ENCODE measurements at regions not wholly inside any gene's neighbourhood (a gene's known extent, or its start where the extent isn't known, plus 50 kb on each side); places are given as distances from the start of the nearest gene placed in this dataset.
"Not testable (repeated sequence)": the region's sequence is repeated elsewhere in the genome, so short reads cannot be mapped to it uniquely, and the experiment has no call there.

DNA sequence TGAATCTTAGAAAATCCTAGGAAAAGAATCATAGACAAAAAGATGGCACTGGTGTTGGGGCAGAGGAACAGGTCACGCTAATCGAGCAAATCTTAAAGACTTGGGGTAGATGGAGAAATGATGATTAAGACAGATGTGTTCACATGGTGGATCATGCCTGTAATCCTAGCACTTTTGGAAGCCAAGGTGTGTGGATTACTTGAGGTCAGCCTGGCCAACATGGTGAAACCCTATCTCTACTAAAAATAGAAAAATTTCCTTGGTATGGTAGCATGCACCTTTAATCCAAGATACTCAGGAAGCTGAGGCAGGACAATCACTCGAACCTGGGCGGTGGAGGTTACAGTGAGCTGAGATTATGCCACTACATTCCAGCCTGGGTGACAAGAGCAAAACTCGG, 145.7 kb upstream of the HSFY2 start:
- DNase-seq (ENCODE audit: extremely low spot score) = no peak

DNA sequence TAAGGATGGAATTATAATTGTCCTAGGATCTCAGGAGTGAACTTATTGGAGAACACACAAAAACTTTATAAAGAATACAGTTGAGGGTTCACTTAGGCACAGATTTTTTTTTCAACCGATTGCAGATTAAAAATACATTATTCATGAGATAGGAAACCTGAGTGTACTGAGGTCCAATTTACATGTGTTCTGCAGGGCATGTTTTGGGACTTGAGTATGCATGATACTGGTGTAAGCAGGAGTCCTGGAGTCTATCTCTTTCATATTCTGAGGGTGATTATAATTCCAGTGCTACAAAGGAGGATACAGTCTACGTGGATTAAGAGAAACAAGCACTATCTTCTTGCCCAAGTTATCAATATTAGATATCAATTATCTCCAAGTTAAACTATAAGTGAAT, 139.3 kb upstream of the HSFY2 start:
- no peak for DNase-seq (ENCODE audit: extremely low spot score)
- ChIA-PET POLR2A (no interaction called here), CTCF (no interaction called here)
- TF ChIP-seq, protein P1, sequence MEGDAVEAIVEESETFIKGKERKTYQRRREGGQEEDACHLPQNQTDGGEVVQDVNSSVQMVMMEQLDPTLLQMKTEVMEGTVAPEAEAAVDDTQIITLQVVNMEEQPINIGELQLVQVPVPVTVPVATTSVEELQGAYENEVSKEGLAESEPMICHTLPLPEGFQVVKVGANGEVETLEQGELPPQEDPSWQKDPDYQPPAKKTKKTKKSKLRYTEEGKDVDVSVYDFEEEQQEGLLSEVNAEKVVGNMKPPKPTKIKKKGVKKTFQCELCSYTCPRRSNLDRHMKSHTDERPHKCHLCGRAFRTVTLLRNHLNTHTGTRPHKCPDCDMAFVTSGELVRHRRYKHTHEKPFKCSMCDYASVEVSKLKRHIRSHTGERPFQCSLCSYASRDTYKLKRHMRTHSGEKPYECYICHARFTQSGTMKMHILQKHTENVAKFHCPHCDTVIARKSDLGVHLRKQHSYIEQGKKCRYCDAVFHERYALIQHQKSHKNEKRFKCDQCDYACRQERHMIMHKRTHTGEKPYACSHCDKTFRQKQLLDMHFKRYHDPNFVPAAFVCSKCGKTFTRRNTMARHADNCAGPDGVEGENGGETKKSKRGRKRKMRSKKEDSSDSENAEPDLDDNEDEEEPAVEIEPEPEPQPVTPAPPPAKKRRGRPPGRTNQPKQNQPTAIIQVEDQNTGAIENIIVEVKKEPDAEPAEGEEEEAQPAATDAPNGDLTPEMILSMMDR (IDR thresholded peaks at IDR 0.05; ENCODE audit: control extremely low read depth, extremely low read depth, low read depth, missing control alignments) = no peak

More for the DNA sequence above, 145.7 kb upstream of the HSFY2 start:
- CTCF ChIA-PET = no interaction called here
- POLR2A ChIA-PET = no interaction called here
- TF ChIP-seq, protein P1 (IDR thresholded peaks at IDR 0.05; ENCODE audit: control extremely low read depth, extremely low read depth, low read depth, missing control alignments) = no peak

DNA sequence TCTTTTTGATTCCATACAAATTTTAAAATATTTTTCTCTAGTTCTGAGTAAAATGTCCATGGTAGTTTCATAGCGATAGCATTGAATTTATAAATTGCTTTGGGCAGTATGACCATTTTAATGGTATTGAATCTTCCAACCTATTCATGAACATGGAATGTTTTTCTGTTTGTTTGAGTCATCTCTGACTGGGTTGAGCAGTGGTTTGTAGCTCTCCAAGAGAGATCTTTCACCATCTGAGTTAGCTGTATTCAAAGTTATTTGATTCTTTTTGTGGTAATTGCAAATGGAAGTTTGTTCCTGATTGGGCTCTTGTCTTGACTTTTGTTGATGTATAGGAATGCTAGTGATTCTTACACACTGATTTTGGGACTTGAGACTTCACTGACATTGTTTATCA, 136.3 kb upstream of the HSFY2 start:
- TF ChIP-seq, protein P1 (IDR thresholded peaks at IDR 0.05; ENCODE audit: control extremely low read depth, extremely low read depth, low read depth, missing control alignments) = no peak
- ChIA-PET CTCF (interaction anchor here (0.9 kb wide), 1 partner anchor 11 kb away, joined by 3 read pairs; no protein-coding TSS in a partner anchor), POLR2A (no interaction called here)
- DNase-seq (ENCODE audit: extremely low spot score) = no peak

DNA sequence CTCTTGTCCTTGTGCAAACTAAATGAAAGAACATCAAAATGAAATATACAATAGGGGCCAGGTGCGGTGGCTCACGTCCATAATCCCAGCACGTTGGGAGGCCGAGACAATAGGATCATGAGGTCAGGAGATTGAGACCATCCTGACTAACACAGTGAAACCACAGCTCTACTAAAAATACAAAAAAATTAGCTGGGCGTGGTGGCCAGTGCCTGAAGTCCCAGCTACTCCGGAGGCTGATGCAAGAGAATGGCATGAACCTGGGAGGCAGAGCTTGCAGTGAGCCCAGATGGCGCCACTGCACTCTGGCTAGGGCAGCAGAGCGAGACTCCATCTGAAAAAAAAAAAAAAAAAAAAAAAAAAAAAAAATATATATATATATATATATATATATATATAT, 132.7 kb upstream of the HSFY2 start:
- POLR2A ChIA-PET; CTCF ChIA-PET; DNase-seq (ENCODE audit: extremely low spot score): not testable (repeated sequence)

DNA sequence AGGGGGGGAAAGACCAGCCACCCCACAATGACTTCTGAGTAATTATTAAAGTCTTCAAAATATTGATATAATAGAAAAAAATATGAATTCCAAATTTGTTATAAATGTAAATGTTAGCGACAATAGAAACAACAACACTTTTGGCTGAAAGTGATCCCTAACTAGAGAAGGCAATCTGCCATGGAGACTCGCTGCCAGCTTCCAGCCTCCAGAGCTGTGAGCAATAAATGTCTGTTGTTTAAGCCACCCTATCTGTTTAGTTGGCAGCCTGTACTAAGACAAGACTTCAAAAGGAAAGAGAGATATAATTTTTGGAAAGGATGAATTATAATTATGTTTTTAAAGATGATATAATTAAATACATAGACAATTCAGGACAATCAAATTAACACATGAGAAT, 130.8 kb upstream of the HSFY2 start:
- POLR2A ChIA-PET = no interaction called here
- DNase-seq (ENCODE audit: extremely low spot score) = no peak
- TF ChIP-seq, protein P1 (IDR thresholded peaks at IDR 0.05; ENCODE audit: control extremely low read depth, extremely low read depth, low read depth, missing control alignments) = no peak
- CTCF ChIA-PET = no interaction called here

DNA sequence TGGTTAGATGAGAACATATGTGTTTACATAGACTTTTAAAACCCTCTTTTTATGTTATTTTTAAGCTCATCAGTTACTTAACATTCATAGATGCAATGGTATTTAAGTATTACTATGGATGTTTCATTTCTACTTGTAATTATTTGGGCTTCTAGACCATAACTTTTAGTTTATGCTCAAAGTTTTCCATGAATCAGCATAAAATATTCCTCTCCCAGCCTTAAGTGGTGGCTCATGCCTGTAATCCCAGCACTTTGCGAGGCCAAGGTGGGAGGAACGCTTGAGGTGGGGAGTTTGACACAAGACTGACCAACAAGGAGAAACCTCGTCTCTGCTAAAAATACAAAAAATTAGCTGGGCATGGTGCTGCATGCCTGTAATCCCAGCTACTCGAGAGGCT, 118.5 kb upstream of the HSFY2 start:
- DNase-seq (ENCODE audit: extremely low spot score) = no peak
- TF ChIP-seq, protein P1 (IDR thresholded peaks at IDR 0.05; ENCODE audit: control extremely low read depth, extremely low read depth, low read depth, missing control alignments) = no peak
- CTCF ChIA-PET = no interaction called here
- POLR2A ChIA-PET = no interaction called here

DNA sequence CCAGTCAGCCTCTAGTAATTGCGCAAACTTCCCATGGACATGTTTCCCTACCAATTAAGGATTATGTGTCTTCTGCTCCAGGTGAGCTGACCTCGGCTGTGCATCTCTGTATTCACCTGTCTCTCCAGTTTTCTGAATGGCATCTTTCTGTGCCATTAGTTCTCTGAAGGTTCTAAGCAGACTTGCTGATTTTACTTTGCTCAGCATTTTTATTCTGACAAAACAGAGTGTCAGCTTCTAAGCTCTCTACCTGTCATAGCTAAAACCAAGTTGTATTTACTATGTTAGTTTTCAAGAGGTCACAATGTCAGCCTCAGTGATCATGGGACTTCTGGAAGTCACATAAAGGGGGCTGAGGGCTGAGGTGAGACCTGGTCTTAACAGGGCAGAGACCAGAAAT, 116.0 kb upstream of the HSFY2 start:
- DNase-seq (ENCODE audit: extremely low spot score) = no peak
- ChIA-PET CTCF (no interaction called here), POLR2A (no interaction called here)
- TF ChIP-seq, protein P1 (IDR thresholded peaks at IDR 0.05; ENCODE audit: control extremely low read depth, extremely low read depth, low read depth, missing control alignments) = no peak
